ENCODE measurements at regions not wholly inside any gene's neighbourhood (a gene's known extent, or its start where the extent isn't known, plus 50 kb on each side); places are given as distances from the start of the nearest gene placed in this dataset.
"Not testable (repeated sequence)": the region's sequence is repeated elsewhere in the genome, so short reads cannot be mapped to it uniquely, and the experiment has no call there.

GRCh38 chr16:5156486-5156885 is 58.9 kb upstream of the EEF2KMT start:
- not testable (repeated sequence) for DNase-seq

DNA sequence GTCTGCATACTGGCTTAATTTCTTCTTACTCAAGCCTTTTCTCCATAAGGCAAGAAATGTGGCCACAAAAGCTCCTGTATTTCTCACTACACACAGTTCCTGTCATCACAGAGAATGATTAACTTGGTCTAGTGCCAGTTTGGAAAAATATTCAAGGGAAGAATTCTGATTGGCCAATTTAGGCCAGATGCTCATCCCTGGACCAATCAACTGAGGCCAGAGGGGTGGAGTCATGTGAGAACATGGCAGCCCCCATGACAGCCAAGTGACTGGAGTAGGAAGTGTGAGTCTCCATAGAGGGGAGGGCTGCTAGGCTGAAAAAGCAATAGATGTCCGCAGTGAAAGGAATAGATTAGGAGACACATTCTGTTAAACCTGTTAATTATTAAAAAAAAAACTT is 56.4 kb upstream of the EEF2KMT start:
- DNase-seq, result not testable (repeated sequence)

DNA sequence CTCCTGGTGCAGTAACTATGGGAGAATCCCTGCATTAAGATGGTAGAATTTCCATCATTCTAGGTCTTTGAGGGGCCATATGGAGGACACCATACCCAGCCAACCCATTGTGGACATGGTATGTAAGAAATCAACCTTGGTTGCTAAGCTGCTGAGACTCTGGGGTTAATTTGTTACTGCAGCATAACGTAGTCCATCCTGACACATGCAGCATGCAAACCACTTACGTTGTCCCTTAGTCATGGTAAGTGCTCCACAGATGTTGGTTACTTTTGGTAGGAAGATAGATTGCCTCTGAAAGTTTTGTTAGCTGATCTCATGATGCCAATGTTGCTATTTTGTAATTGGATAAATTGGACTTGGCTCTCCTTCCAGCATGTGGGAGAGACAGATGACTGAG is 53.8 kb upstream of the EEF2KMT start:
- not testable (repeated sequence) for DNase-seq

Measured in activated gamma-delta T cell treated with Interleukin-2 at 50 U/mL for 16 hours (primary cell).